Naive thymus-derived CD8-positive, alpha-beta T cell (primary cell): ENCODE measurements at regions not wholly inside any gene's neighbourhood (a gene's known extent, or its start where the extent isn't known, plus 50 kb on each side); places are given as distances from the start of the nearest gene placed in this dataset.

Experiments used
- ATAC-seq, 2 donors: fragments of 150-1000 bp; cut with Tn5 transposase in 1 of 2; sonication (Bioruptor Pico), chemical (Tn5 transposase) in 1 of 2; 1 replicate in 1 of 2; 2 replicates in 1 of 2; pipeline ENCODE4 v1.10.0; 2021; ENCODE audit warnings: mild to moderate bottlenecking in 2 of 2, moderate library complexity in 2 of 2
- POLR2A ChIA-PET: fragments of 350-600 bp; sonication (Branson Sonifier 250); formaldehyde crosslinking; loops from one replicate; lab custom pipeline; 2021; ENCODE audit warnings: antibody characterized with exemption; lab: Charles Lee
- DNase-seq, 10 donors: peaks; one replicate each; pipeline versions ENCODE4 v3.0.0 to v3.0.0-alpha.2; 2020 to 2022
- H3K27ac Mint-ChIP-seq, 10 donors: one replicate each; pipeline ENCODE4 v1.8.0; 2020 to 2022; ENCODE audit warnings: mild to moderate bottlenecking in 10 of 10, mixed read lengths in 10 of 10, moderate library complexity in 4 of 10, inconsistent platforms in 1 of 10
- H3K27me3 Mint-ChIP-seq, 5 donors: one replicate each; pipeline ENCODE4 v1.8.0; 2021 to 2022; ENCODE audit warnings: mixed read lengths in 5 of 5
- H3K36me3 Mint-ChIP-seq, 3 donors: one replicate each; pipeline ENCODE4 v1.8.0; 2020 to 2022; ENCODE audit warnings: mixed read lengths in 3 of 3, mild to moderate bottlenecking in 2 of 3, inconsistent platforms in 1 of 3
- H3K4me1 Mint-ChIP-seq, 4 donors: one replicate each; pipeline ENCODE4 v1.8.0; 2021 to 2022; ENCODE audit warnings: mixed read lengths in 4 of 4
- H3K4me3 Mint-ChIP-seq, 10 donors: one replicate each; pipeline ENCODE4 v1.8.0; 2020 to 2022; ENCODE audit warnings: mild to moderate bottlenecking in 10 of 10, mixed read lengths in 10 of 10, moderate library complexity in 6 of 10, inconsistent platforms in 1 of 10
- H3K9me3 Mint-ChIP-seq, 9 donors: one replicate each; pipeline ENCODE4 v1.8.0; 2020 to 2022; ENCODE audit warnings: mixed read lengths in 9 of 9, mild to moderate bottlenecking in 3 of 9, inconsistent platforms in 1 of 9, moderate library complexity in 1 of 9

- Mint-ChIP-seq H3K9me3 (no peaks in the 10 kb centered on the region), H3K4me3 (no peak overlapping the region), H3K27me3 (peaks cover 1 to 13% (median 8%) of the 10 kb centered on the region in 5 donors), H3K4me1 (no peaks in the 10 kb centered on the region), H3K27ac (peak overlapping the region in 1 of 10 donors; percentile 60), H3K36me3 (no peaks in the 10 kb centered on the region)
- POLR2A ChIA-PET = no interaction called here
- DNase-seq = no peak
- no peak for ATAC-seq
These were observed 198.0 kb upstream of the PFN2 start for GRCh38 chr3:150168698-150169097.

GRCh38 chr3:150165396-150166094, 194.8 kb upstream of the PFN2 start:
- Mint-ChIP-seq H3K36me3 (no peaks in the 10 kb centered on the region), H3K27me3 (peaks cover 1 to 9% (median 8%) of the 10 kb centered on the region in 5 donors), H3K4me1 (no peaks in the 10 kb centered on the region), H3K9me3 (peaks cover 0 to 3% (median 0%) of the 10 kb centered on the region in 9 donors), H3K4me3 (no peak overlapping the region), H3K27ac (no peak overlapping the region)
- POLR2A ChIA-PET = no interaction called here
- no peak for DNase-seq
- no peak for ATAC-seq

- DNase-seq (no peak), ATAC-seq (no peak)
- POLR2A ChIA-PET = no interaction called here
- H3K4me1 Mint-ChIP-seq = no peaks in the 10 kb centered on the region
- no peak overlapping the region for H3K4me3 Mint-ChIP-seq
- no peaks in the 10 kb centered on the region for H3K36me3 Mint-ChIP-seq
- peaks cover 3 to 19% (median 10%) of the 10 kb centered on the region in 5 donors for H3K27me3 Mint-ChIP-seq
- H3K9me3 Mint-ChIP-seq = peaks cover 0 to 3% (median 0%) of the 10 kb centered on the region in 9 donors
- H3K27ac Mint-ChIP-seq = no peak overlapping the region
These were observed 190.3 kb upstream of the PFN2 start for GRCh38 chr3:150161011-150161410.

GRCh38 chr3:150158943-150159625, 188.4 kb upstream of the PFN2 start:
- DNase-seq = no peak
- peaks cover 2 to 11% (median 9%) of the 10 kb centered on the region in 5 donors for H3K27me3 Mint-ChIP-seq
- no peaks in the 10 kb centered on the region for H3K36me3 Mint-ChIP-seq
- no peaks in the 10 kb centered on the region for H3K4me1 Mint-ChIP-seq
- POLR2A ChIA-PET = no interaction called here
- H3K4me3 Mint-ChIP-seq = no peak overlapping the region
- no peak overlapping the region for H3K27ac Mint-ChIP-seq
- peaks cover 0 to 3% (median 0%) of the 10 kb centered on the region in 9 donors for H3K9me3 Mint-ChIP-seq
- ATAC-seq = no peak

- H3K4me1 Mint-ChIP-seq = no peaks in the 10 kb centered on the region
- POLR2A ChIA-PET = no interaction called here
- no peak overlapping the region for H3K27ac Mint-ChIP-seq
- H3K9me3 Mint-ChIP-seq = peaks cover 0 to 3% (median 0%) of the 10 kb centered on the region in 9 donors
- DNase-seq (no peak), ATAC-seq (no peak)
- H3K4me3 Mint-ChIP-seq = no peak overlapping the region
- H3K36me3 Mint-ChIP-seq = no peaks in the 10 kb centered on the region
- H3K27me3 Mint-ChIP-seq = peaks cover 10 to 38% (median 14%) of the 10 kb centered on the region in 5 donors
These were observed 181.9 kb upstream of the PFN2 start for GRCh38 chr3:150152567-150152966.

- POLR2A ChIA-PET = no interaction called here
- Mint-ChIP-seq H3K9me3 (peaks cover 0 to 3% (median 0%) of the 10 kb centered on the region in 9 donors), H3K4me3 (no peak overlapping the region), H3K27ac (no peak overlapping the region), H3K36me3 (no peaks in the 10 kb centered on the region), H3K27me3 (peaks cover 12 to 47% (median 17%) of the 10 kb centered on the region in 5 donors), H3K4me1 (no peaks in the 10 kb centered on the region)
- no peak for DNase-seq
- no peak for ATAC-seq
These were observed 179.9 kb upstream of the PFN2 start for GRCh38 chr3:150150633-150151032.

GRCh38 chr3:150149651-150150051, 179.0 kb upstream of the PFN2 start:
- no peaks in the 10 kb centered on the region for H3K4me1 Mint-ChIP-seq
- no peak overlapping the region for H3K4me3 Mint-ChIP-seq
- peaks cover 0 to 3% (median 0%) of the 10 kb centered on the region in 9 donors for H3K9me3 Mint-ChIP-seq
- peaks cover 12 to 47% (median 17%) of the 10 kb centered on the region in 5 donors for H3K27me3 Mint-ChIP-seq
- POLR2A ChIA-PET = no interaction called here
- DNase-seq (no peak), ATAC-seq (no peak)
- H3K27ac Mint-ChIP-seq = no peak overlapping the region
- H3K36me3 Mint-ChIP-seq = no peaks in the 10 kb centered on the region

GRCh38 chr3:150148227-150148626, 177.5 kb upstream of the PFN2 start:
- POLR2A ChIA-PET = no interaction called here
- Mint-ChIP-seq H3K27me3 (peaks cover 14 to 46% (median 16%) of the 10 kb centered on the region in 5 donors), H3K4me3 (no peak overlapping the region), H3K36me3 (no peaks in the 10 kb centered on the region), H3K4me1 (peaks cover 0 to 3% (median 0%) of the 10 kb centered on the region in 4 donors), H3K9me3 (peaks cover 0 to 3% (median 0%) of the 10 kb centered on the region in 9 donors), H3K27ac (no peak overlapping the region)
- DNase-seq (no peak), ATAC-seq (no peak)

- POLR2A ChIA-PET = no interaction called here
- Mint-ChIP-seq H3K27ac (no peak overlapping the region), H3K36me3 (no peaks in the 10 kb centered on the region), H3K9me3 (peaks cover 0 to 3% (median 0%) of the 10 kb centered on the region in 9 donors), H3K27me3 (peaks cover 12 to 42% (median 16%) of the 10 kb centered on the region in 5 donors), H3K4me3 (no peak overlapping the region), H3K4me1 (peaks cover 0 to 3% (median 0%) of the 10 kb centered on the region in 4 donors)
- no peak for DNase-seq
- ATAC-seq = no peak
These were observed 177.1 kb upstream of the PFN2 start for GRCh38 chr3:150147776-150148175.

GRCh38 chr3:150146991-150147761, 176.5 kb upstream of the PFN2 start:
- H3K27me3 Mint-ChIP-seq = peaks cover 10 to 36% (median 14%) of the 10 kb centered on the region in 5 donors
- no peaks in the 10 kb centered on the region for H3K36me3 Mint-ChIP-seq
- no peak for ATAC-seq
- H3K4me1 Mint-ChIP-seq = peaks cover 0 to 3% (median 0%) of the 10 kb centered on the region in 4 donors
- no peak overlapping the region for H3K4me3 Mint-ChIP-seq
- DNase-seq = no peak
- peaks cover 0 to 3% (median 0%) of the 10 kb centered on the region in 9 donors for H3K9me3 Mint-ChIP-seq
- POLR2A ChIA-PET = no interaction called here
- no peak overlapping the region for H3K27ac Mint-ChIP-seq

GRCh38 chr3:150145659-150146058, 175.0 kb upstream of the PFN2 start:
- H3K36me3 Mint-ChIP-seq = no peaks in the 10 kb centered on the region
- POLR2A ChIA-PET = no interaction called here

GRCh38 chr3:150144191-150144708, 173.6 kb upstream of the PFN2 start:
- ATAC-seq (no peak), DNase-seq (no peak)
- no peak overlapping the region for H3K27ac Mint-ChIP-seq
- no peak overlapping the region for H3K4me3 Mint-ChIP-seq
- H3K4me1 Mint-ChIP-seq = peaks cover 0 to 3% (median 0%) of the 10 kb centered on the region in 4 donors
- peaks cover 0 to 3% (median 0%) of the 10 kb centered on the region in 9 donors for H3K9me3 Mint-ChIP-seq
- H3K27me3 Mint-ChIP-seq = peaks cover 0 to 19% (median 8%) of the 10 kb centered on the region in 5 donors
- POLR2A ChIA-PET = no interaction called here
- no peaks in the 10 kb centered on the region for H3K36me3 Mint-ChIP-seq

More at GRCh38 chr3:150145659-150146058, 175.0 kb upstream of the PFN2 start:
- H3K27ac Mint-ChIP-seq = no peak overlapping the region
- H3K4me1 Mint-ChIP-seq = peaks cover 0 to 3% (median 0%) of the 10 kb centered on the region in 4 donors
- H3K4me3 Mint-ChIP-seq = no peak overlapping the region
- DNase-seq (no peak), ATAC-seq (no peak)
- peaks cover 0 to 3% (median 0%) of the 10 kb centered on the region in 9 donors for H3K9me3 Mint-ChIP-seq
- peaks cover 1 to 21% (median 9%) of the 10 kb centered on the region in 5 donors for H3K27me3 Mint-ChIP-seq
